Kasumi-1 (cell line): ENCODE measurements at regions not wholly inside any gene's neighbourhood (a gene's known extent, or its start where the extent isn't known, plus 50 kb on each side); places are given as distances from the start of the nearest gene placed in this dataset.

Experiments
- DNase-seq, 2 experiments: peaks; one replicate each; lab custom pipeline; 2025; lab: John Stamatoyannopoulos, UW

- DNase-seq, result no peak
Measured at GRCh38 chr1:195376190-195376589, 1232.0 kb downstream of the KCNT2 start.

DNA sequence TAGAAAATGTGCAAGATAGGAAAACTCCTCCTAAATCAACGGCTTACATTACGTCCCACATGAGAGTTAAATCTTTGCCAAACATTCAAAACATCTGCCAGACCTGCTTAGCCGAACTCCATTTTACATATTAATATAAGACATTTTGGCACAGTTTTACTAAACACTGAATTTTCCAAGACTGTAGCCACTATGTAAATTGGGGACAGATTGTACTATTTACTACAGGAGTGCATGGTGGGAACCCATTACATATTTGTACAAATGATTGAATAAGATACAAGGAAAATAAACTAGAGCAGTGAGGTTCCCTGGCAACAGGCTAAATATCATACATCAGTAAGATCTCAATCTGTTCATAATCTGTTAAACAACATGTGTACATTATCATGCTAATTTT lies 1234.4 kb downstream of the KCNT2 start:
- no peak for DNase-seq

- DNase-seq, result no peak
Measured at GRCh38 chr1:195345149-195345548, 1263.1 kb downstream of the KCNT2 start.

DNA sequence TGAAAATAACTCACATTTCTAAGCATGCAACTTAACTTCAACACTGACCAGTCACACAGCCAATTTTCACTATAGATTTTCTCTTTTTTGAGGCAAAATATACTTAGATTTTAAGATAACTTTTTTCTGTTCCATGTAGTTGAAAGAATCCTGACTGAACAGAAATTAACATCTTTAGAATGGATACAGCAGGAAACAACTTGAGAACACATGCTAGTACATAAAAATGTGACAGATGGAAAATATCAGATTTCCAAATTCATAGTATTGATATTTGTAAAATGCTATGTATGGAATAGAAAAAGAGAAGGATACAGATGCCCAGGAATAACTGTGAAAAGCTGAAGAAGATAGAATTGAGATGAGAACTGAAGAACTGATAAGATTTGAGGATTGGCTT lies 1270.6 kb downstream of the KCNT2 start:
- no peak for DNase-seq

GRCh38 chr1:195336812-195337211 lies 1271.4 kb downstream of the KCNT2 start:
- no peak for DNase-seq

DNA sequence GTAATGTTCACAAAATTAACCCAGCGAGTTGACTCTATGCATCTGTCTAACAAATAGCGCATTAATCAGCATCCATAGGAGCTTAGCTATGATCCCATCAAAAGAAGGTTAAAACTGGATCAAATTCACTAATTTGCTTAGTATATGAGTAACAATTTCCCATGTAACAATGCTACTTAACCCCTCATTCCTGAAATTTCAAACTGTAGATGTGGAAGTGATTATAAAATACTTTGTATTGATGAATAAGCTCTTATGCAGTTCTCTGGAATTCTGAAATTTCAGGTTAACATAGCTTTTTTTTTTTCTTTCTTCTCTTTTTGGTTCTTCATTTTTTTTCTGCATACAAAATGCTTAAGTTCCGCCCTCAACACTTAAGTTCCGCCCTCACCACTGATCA lies 1272.7 kb downstream of the KCNT2 start:
- DNase-seq, result no peak

GRCh38 chr1:195332102-195332501 lies 1276.1 kb downstream of the KCNT2 start:
- no peak for DNase-seq

DNA sequence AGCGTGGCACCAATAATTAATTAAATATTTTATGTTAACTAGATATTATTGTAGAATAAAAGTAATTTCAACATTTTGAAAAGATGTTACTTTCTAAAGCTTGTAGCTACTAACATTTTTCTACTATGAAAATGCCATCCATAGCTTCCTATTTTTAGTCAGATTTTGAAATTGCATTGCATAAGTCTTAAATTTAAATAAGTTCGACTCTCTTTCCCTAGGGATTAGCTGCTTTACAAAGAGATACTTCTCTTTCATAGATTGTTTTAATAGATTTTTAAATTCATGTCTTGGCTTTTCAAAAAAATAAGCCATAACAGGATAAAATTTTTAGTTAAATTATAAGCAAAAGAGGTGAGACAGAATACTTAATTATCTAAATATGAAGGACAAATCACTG lies 1279.6 kb downstream of the KCNT2 start:
- DNase-seq, result no peak

DNA sequence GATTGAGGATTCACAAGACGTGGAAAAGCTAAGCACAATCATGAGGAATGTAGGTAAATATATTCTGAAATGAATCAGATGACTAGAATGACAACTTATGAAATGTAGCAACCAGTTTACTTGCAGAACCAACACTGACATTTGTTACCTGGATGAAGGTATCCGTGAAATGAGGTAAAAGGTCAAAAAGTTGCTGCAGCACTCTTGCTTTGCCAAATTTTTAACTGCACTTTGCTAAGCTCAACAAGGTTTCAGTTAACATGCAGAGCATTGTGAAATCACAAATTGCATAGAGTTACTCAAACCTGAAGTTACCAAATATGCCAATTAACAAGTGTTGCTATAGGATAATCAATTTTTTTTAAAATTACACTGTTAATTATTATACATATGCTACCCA lies 1280.1 kb downstream of the KCNT2 start:
- DNase-seq, result no peak

DNA sequence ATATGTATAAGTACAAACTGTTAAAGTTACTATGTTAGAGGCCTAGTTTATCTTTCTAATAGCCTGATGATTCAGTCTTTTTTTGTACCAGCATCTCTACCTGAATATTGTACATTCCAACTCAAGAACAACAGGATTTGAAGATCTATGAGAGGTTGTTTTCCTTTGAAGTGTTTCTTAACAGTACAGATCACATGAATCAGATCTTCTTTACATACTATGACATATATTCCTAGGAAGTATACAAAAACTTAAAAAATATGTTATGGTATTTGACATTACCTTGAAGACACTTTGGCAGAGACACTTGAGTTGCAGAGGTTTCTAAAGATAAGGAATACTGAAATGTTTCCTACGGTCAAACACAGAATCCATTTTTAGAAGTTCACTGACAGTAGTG lies 1280.9 kb downstream of the KCNT2 start:
- no peak for DNase-seq

DNA sequence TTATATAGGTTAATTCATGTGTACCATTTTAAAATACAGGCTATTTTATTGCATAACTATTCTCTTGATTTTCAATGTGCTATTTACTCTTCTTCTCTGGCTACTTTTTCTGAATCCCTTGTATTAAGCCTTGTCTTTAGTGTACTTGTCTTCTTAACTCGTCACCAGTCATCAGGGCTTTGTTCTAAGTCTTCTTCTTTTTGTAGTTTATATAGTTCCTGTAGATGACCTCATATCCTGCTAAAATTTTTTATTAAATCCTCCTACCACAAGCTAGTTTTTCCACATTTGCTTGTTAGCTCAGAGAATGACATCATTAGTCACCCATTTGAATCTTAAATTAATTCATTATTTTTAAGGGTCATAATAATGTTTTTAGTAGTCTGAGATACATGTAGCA lies 1281.9 kb downstream of the KCNT2 start:
- no peak for DNase-seq

DNA sequence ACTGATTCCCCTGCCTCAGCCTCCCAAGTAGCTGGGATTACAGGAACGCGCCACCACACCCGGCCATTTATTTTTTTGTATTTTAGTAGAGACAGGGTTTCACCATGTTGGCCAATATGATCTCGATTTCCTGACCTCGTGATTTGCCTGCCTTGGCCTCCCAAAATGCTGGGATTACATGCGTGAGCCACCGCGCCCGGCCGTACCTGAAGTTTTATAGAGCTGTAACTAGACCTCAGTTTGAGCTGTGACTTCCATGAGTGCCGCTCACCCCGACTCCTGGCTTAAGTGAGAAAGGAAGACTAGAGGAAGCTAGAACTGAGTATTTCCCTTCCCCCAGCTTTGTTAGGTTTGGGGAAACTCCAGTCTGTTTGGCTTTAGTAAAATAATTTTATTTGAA lies 1283.1 kb downstream of the KCNT2 start:
- no peak for DNase-seq

- no peak for DNase-seq
Measured at GRCh38 chr1:195306281-195306680, 1302.0 kb downstream of the KCNT2 start.

DNA sequence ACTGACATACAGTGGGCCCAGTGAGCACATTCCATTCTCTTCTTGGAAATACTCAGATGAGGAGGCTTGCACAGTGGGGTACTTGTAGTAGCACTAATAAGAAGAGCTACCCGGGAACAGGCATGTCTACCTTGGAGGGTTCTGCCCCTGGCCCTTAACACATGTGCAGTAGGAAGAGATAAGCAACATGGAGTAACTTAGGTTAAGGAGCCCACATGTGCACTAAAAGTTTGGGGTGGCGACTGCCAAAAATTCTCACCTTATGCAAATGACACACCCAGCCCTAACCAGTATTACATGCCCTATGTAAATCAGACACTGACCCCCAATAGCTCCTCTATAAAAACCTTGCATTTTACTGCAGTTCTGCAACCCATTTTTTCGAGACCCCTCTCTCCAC lies 1313.3 kb downstream of the KCNT2 start:
- no peak for DNase-seq

- no peak for DNase-seq
Measured at GRCh38 chr1:195278644-195279043, 1329.6 kb downstream of the KCNT2 start.

DNA sequence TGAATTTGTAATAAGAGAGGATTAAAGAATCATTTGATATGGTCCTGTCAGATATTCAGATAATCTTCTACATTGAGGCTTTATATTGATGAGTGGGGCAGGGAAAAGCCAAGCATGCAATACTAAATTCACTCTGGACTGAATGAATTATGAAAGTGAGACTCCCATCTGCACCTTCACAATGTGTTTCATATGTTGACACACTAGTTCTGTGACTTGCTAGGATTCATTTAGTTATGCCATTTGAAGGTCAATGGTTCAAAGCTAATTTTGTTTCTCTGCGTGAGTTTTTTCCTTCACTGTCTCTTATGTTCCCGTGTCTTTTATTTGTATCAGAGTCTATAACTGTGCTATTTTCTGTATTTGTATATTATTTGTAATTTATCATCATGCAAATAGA lies 1332.5 kb downstream of the KCNT2 start:
- no peak for DNase-seq

DNA sequence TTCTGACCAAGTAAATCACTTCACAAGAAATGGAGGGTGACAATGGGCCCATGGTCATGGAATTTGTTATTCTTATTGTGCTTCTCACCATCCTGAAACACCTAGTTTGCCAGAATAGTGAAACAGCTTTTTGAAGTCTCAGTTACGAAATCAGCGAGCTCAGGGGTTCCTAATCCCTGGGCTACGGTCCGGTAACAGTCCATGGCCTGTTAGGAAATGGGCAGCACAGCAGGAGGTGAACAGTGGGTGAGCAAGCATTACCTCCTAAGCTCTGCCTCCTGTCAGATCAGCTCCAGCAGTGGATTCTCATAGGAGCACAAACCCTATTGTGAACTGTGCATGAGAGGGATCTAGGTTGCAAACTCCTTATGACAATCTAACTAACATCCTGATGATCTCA lies 1356.3 kb downstream of the KCNT2 start:
- DNase-seq, result no peak

DNA sequence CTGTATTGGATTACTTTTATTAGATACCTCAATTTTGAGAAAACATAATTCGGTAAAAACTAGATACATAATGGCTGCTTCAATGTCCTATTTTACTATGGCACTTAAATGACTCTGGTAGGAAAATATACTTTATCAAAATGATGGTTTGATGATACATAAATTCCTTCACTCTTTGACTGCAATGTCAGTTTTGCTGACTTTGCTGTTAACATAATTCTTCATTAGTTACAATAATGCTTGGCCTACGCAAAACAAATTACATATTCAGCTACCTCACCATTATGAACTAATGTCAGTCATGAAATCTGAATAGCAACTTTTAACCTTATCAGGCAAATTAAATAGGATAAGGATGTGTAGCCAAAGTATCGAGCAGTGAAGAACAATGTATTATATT lies 1364.7 kb downstream of the KCNT2 start:
- no peak for DNase-seq

DNA sequence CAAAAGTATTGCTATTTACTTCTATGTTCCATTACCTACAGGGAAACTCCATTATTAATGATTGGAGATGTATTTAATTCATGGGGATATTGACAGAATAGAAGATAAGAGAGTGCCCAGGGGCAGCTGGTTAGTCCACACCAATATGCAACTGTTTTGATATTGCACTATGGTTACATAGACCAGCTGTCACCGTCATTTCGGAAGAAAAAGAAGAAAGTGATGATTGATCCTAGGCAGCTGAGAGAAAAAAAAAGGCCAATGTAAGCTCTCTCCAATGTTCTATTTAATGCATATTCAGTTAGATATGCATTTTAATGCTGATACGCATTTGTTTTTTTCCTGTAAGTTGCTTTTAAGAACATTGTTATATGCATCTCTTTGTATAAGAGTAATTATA lies 1367.2 kb downstream of the KCNT2 start:
- DNase-seq, result no peak

DNA sequence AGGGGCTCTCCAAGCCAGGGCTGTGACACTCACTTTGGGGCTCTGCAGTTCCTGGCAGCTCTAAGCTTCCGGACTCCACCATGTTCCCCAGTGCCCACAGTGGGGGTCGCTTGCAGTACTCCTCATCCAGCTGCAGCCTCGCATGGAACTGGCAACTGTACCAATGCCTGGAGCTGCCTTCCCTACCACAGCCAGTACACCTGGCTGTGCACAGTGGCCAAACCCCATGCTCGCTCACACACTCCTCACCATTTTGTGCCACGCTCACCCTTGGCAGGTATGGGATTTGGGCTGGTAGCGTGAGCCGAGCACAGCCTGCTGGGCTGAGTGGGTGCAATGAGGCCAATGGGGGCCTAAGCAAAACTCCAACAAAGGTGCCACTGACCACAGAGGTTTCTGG lies 1369.9 kb downstream of the KCNT2 start:
- DNase-seq, result no peak

GRCh38 chr1:195236991-195237889 lies 1371.0 kb downstream of the KCNT2 start:
- no peak for DNase-seq

DNA sequence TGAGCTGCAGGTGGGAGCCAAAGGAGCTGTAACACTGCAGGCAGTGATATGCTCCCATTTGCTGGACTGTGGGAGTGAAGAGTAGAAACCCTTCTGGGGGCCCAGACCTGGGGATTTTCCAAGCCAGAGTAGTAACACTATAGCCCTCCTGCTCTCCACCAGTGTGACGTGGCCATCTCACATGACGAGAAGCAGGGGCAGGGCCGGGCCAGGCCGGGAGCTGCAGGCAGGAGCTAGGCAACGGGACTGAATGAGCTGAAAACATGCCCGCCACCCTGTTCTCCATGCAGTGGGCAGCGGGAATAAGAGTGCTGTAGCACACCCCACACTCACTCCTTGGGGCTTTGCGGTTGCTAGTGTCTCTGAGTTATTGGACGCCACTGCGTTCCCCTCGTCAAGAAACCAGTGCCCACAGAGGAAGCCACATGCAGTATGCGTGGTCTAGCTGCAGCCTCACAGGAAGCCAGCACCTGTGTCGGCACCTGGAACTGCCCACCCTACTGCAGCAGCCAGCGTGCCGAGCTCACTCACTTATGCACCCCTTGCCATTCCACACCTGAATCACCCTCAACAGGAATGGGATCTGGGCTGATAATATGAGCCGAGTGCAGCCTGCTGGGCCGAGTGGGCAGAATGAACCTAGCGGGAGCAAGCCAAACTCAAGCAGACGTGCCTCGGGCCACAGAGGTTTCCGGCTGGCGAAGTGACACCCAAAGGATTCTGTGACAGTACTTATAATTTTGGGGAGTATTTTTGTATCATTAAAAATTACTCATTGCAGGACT lies 1389.6 kb downstream of the KCNT2 start:
- no peak for DNase-seq

GRCh38 chr1:195202241-195202640 lies 1406.0 kb downstream of the KCNT2 start:
- DNase-seq, result no peak
